Stimulated activated CD4-positive, alpha-beta T cell treated with anti-CD3 and anti-CD28 coated beads, Interleukin-2, amount 100 ng/mL, for 24 hours (primary cell): ENCODE measurements at regions not wholly inside any gene's neighbourhood (a gene's known extent, or its start where the extent isn't known, plus 50 kb on each side); places are given as distances from the start of the nearest gene placed in this dataset.
"Not testable (repeated sequence)": the region's sequence is repeated elsewhere in the genome, so short reads cannot be mapped to it uniquely, and the experiment has no call there.

ENCODE experiments used
- DNase-seq, 2 donors: peaks; one replicate each; pipeline ENCODE4 v3.0.0-alpha.2; 2020

- no peak for DNase-seq
Measured at GRCh38 chr3:21898316-21898715, 147.3 kb upstream of the ZNF385D start.

- no peak for DNase-seq
Measured at GRCh38 chr3:21901484-21901883, 150.5 kb upstream of the ZNF385D start.

- no peak for DNase-seq
Measured at GRCh38 chr3:21902956-21903355, 151.9 kb upstream of the ZNF385D start.

DNA sequence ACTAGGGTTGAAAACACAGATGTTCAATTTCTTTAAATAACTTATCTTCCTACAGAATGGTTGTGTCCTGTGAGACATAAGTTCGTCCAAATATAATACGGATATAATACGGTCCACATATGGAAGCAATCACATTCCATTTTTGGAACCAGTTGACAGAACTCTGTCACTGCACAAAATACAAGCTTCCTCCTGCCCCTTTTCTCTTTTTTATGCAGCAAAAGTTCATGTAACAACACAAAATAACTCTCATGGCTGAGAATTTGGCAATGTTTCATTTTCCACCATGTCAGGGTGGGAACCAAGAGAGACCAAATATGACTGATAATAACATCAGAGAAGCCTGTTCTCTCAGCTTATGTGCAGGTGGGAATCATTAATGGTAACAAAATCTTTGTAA is 158.1 kb upstream of the ZNF385D start:
- DNase-seq, result no peak

DNA sequence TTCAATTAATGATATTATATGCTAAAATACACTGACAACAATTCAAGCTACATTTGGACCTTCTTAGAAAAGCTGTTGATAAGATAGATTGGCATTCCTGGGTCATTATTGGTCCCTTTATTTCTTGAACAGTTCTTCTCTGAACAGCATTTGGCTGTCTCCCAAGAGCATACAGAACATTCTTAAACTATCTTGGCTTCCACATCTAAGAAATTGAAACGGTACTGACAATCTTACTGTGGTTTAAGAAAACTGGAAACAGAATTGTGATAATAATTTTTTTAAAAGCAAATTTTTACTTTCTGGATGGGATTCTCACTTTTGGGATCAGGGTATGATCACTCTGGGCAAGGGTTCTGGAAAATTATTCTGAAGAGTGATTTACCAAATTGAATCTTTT is 161.7 kb upstream of the ZNF385D start:
- no peak for DNase-seq

DNA sequence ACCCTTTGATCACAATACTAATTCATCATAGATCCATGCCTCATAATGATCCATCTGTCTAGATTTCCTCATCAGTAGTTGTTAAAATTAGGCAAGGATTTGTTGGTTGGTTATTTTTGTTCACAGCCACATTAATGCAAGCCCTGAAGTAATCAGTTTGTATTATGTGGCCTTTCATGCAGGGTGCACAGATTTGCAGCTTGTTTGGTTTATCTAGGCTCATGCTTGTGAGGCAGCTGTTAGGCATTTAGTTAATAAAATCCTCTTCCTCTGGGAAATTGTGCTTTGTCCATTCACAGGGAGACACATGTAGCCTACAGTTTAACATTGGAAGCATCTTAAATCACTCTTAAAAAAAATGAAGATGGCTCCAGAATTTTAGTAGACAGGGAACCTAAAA is 162.8 kb upstream of the ZNF385D start:
- DNase-seq, result no peak

DNA sequence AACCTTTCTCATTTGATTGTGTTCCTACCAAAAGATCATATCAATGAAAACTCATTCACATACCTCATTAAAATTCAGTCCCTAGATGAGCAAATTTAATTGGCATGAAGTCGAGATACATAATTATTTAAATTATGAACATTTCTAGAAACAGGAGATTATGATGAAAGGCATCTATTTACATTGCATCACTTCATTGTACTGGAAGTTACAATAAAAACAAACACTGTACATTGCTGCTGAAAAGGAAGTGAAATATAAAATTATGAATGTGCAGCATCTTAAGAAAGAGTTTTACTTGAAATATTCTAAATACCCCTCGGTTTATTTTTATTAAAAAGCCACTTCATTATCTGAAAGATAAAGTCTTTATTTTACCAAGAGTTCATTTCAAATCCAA is 163.4 kb upstream of the ZNF385D start:
- DNase-seq, result no peak

GRCh38 chr3:21919383-21919782 is 168.4 kb upstream of the ZNF385D start:
- DNase-seq, result no peak

GRCh38 chr3:21920421-21920861 is 169.4 kb upstream of the ZNF385D start:
- no peak for DNase-seq

- DNase-seq, result not testable (repeated sequence)
Measured at GRCh38 chr3:21923156-21923555, 172.1 kb upstream of the ZNF385D start.

- DNase-seq, result no peak
Measured at GRCh38 chr3:21927261-21927660, 176.3 kb upstream of the ZNF385D start.

- DNase-seq, result no peak
Measured at GRCh38 chr3:21934591-21934990, 183.6 kb upstream of the ZNF385D start.

DNA sequence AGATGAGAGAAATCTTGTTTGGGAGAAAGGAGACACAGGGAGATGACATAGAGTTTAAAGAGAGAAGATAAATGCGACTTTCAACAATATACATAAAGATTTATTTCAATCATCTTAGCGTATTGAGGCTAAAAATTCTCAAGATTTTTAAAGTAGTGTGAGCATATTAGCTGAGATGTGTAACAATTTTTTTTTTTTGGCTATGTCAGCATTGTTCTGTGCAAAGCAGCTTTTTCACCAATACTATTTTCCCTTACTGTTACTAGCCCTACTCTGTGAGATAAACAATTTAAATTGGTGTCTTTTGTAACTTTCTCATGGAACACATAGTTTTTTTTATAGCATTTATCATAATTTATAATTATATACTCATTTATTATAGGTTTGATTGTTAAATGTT is 185.2 kb upstream of the ZNF385D start:
- DNase-seq, result no peak

DNA sequence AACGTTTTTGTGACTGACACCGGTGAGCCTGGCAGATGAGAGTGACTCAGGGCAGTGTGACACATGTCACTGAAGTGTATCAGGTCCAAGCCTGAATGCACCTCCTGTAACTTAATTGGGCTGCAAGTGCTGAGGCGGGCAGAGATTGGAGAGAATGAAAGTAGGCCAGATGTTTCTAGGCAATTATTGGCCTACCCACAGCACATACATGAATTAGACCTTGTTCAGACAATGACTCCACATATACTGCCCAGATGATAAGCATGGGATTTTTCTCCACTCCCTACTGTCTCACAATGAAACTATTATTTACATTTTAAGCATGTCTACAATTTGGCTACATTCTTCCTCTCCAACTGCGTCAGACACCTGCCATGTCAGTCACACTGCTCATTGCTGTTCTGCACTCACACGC is 187.3 kb upstream of the ZNF385D start:
- DNase-seq, result no peak

DNA sequence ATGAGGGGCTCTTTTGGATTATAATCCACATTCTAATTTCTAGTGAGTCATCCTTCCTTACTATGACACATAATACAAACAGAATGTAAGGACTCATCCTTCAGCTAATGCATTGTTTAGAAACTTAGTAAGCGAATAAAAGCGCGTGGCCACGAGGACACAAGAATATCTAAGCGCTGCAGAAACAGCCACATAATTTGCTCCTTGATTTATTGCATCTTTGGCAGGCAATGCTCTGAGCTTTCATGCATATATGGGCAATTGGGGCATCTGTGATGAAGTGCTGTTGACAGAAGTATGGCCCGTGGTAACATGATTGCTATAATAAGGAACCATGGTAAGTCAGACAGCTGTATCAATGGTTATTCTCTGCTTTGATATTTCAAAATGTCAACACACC is 191.3 kb upstream of the ZNF385D start:
- DNase-seq, result no peak

DNA sequence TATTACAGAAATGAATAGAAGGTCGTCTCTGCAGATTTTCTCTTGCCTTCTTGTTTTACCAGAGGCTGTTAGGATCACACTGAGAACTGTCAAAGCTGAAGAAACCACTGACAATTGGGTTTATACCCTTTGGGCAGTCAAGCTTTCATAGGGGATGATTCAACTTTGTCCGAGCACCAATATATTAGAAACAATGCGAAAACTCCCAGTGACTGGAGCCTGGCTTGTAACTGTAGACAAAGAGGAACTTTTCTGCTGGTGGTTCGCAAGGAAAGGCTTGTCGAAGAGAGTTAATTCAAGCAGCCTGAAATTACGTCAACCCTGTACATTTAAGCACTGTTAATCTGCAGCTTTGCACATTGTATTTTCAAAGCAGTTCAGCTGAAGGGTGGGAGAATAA is 193.2 kb upstream of the ZNF385D start:
- DNase-seq, result no peak

- no peak for DNase-seq
Measured at GRCh38 chr3:21952856-21953255, 201.8 kb upstream of the ZNF385D start.

DNA sequence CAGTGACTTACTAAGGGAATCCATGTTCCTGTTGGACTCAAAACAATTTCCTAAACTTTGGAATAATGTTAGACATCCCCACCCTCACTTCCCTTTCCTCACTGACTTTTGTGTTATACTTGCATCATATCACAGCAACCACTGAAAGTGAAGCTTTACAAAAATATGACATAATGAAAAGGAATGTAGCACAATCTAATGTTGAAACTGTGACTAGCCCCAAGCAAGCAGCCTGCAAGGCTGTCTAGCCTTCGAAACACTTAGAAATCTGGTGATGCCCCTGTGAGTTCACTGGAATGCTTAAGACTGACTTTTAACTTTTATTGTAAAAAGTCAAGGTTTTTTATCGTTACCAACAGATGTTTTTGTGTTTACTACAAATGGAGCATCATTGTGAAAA is 203.7 kb upstream of the ZNF385D start:
- DNase-seq, result no peak

GRCh38 chr3:21955406-21955805 is 204.4 kb upstream of the ZNF385D start:
- DNase-seq, result no peak

DNA sequence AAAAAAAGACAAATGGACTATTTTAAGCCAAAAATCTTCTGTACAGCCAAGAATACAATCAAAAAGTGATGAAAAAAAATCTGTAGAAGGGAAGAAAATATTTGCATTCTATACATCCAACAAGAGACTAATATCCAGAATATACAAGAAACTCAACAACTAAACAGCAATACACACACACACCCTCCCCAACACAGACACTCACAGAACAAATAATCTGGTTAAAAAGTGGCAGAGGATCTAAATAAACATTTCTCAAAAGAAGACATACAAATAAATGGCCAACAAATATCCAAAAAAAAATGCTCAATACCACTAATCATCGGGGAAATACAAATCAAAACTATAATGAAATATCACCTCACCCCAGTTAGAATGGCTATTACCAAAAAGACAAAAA is 209.0 kb upstream of the ZNF385D start:
- DNase-seq, result no peak

DNA sequence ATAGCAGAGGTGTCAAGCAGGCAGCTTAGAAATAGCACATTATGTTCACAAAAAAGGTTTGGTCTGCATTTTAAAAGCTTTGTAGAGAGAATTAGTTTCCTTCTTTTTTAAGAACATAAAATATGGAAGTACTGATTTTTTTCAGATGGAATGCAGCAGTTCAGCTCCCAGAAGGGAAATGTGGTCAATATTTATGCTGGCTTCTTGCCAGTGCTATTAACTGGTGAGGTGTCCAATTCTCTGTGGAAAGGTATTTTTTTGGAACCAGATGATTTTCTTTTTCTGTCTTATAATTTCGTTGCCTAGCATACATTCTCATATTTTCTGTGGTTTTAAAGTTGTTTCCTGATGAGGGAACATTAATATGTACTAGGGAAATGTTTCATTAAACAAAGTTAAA is 211.4 kb upstream of the ZNF385D start:
- no peak for DNase-seq

DNA sequence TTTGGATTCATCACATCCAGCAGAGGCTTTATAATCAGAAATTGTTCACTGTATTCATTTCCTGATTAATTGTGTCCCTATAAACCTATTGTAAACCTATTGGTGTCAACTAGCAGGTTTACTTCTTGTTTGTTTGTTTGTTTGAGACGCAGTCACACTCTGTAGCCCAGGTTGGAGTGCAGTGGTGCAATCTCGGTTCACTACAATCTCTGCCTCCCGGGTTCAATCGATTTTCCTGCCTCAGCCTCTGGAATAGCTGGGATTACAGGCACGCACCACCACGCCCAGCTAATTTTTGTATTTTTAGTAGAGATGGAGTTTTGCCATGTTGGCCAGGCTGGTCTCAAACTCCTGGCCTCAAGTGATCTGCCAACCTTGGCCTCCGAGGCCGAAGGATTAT is 215.4 kb upstream of the ZNF385D start:
- not testable (repeated sequence) for DNase-seq

DNA sequence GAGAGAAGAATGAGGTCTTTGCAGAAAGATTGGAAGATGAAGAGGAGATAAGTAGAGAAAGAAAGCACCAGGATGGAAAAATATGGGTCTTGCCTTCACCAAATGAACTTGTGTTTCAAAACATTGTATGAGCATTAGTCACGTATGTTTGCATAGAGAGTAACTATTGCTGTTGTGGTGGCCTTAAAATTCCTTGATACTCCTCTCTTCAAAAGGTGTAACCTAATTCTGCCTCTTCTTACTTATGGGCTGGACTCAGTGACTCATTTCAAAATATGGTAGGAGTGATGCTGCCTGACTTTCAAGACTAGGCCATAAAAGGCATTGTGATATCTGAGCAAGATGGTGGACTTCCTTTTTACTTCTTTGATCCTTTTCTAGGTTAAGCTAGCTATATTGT is 228.7 kb upstream of the ZNF385D start:
- DNase-seq, result no peak

DNA sequence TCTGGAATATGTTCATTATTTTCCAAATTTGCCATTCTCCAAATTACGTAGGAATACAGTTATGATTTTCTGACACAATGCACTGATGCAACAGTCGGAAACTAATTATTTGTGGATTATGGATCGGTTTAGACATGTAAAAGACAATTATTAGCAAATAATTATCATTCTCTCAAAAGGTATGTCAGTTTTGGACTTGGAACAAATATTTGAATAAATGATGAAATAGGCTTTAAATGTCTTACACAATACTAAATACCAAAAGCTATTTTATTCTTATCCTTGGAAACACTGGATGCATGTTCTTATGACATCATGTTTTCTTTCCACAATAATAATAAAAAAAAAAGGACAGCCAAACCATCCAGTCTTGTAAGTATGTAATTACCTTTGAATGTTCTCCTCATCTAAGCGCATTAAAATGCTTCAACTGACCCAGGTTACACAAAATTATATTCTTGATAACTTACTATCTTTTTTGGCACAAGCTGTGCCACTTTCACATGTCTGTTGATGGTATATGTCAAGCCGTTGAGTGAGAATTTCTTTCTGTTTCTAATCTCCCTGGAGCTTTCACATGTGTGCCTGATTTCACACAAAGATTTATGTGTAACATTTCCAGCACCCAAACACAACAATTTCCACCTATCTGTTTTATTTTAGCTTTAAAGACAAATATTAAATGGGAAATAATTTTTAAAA is 238.5 kb upstream of the ZNF385D start:
- no peak for DNase-seq

- DNase-seq, result no peak
Measured at GRCh38 chr3:21991061-21991460, 240.1 kb upstream of the ZNF385D start.
